Right renal cortex interstitium (tissue), 3 donors: ENCODE measurements at regions not wholly inside any gene's neighbourhood (a gene's known extent, or its start where the extent isn't known, plus 50 kb on each side); places are given as distances from the start of the nearest gene placed in this dataset.
A peak's percentile ranks its signal among the peaks of the same experiment; 100 is the strongest.

Experiments used
- DNase-seq, 3 donors: peaks; one replicate each; pipeline ENCODE4 v3.0.0-alpha.2; 2013; ENCODE audit warnings: low read depth in 3 of 3, low spot score in 2 of 3

- no peak for DNase-seq
These were observed 119.5 kb upstream of the RTL1 start for GRCh38 chr14:101022916-101023435.

GRCh38 chr14:101024686-101025085, 121.2 kb upstream of the RTL1 start:
- DNase-seq = no peak

- DNase-seq = no peak
These were observed 121.6 kb upstream of the RTL1 start for GRCh38 chr14:101025131-101025530.

- DNase-seq = peak in 2 of 3 donors; percentile 25 to 36
These were observed 122.2 kb upstream of the RTL1 start for GRCh38 chr14:101025696-101026095.

GRCh38 chr14:101026341-101026740, 122.8 kb upstream of the RTL1 start:
- no peak for DNase-seq

GRCh38 chr14:101027291-101027690, 123.8 kb upstream of the RTL1 start:
- no peak for DNase-seq

GRCh38 chr14:101027966-101028365, 124.4 kb upstream of the RTL1 start:
- DNase-seq = no peak

GRCh38 chr14:101028971-101029667, 125.6 kb upstream of the RTL1 start:
- no peak for DNase-seq

- DNase-seq = no peak
These were observed 126.3 kb upstream of the RTL1 start for GRCh38 chr14:101029668-101030290.

GRCh38 chr14:101030586-101030985, 127.1 kb upstream of the RTL1 start:
- DNase-seq = no peak

- no peak for DNase-seq
These were observed 127.7 kb upstream of the RTL1 start for GRCh38 chr14:101031186-101031585.

- no peak for DNase-seq
These were observed 128.2 kb upstream of the RTL1 start for GRCh38 chr14:101031721-101032120.

- no peak for DNase-seq
These were observed 128.9 kb upstream of the RTL1 start for GRCh38 chr14:101032433-101032832.

GRCh38 chr14:101033006-101033405, 129.5 kb upstream of the RTL1 start:
- no peak for DNase-seq

GRCh38 chr14:101033446-101034165, 130.1 kb upstream of the RTL1 start:
- no peak for DNase-seq

GRCh38 chr14:101034986-101035385, 131.5 kb upstream of the RTL1 start:
- no peak for DNase-seq

GRCh38 chr14:101035466-101036225, 132.1 kb upstream of the RTL1 start:
- no peak for DNase-seq

GRCh38 chr14:101037021-101037817, 133.7 kb upstream of the RTL1 start:
- no peak for DNase-seq

GRCh38 chr14:101039031-101039754, 135.7 kb upstream of the RTL1 start:
- DNase-seq = no peak
